Loucy (cell line): ENCODE measurements at regions not wholly inside any gene's neighbourhood (a gene's known extent, or its start where the extent isn't known, plus 50 kb on each side); places are given as distances from the start of the nearest gene placed in this dataset.

ENCODE experiments used
- H2AFZ ChIP-seq: fragments of 200-600 bp; sonication (generic); 2 replicates; pipeline ENCODE4 v1.6.0; 2016; ENCODE audit warnings: antibody characterized with exemption, mild to moderate bottlenecking, low read length, moderate library complexity
- H3F3A ChIP-seq: fragments of 200-600 bp; 2 replicates; pipeline ENCODE4 v1.6.0; 2016; ENCODE audit warnings: antibody characterized with exemption, low read depth, mild to moderate bottlenecking
- H3K27me3 ChIP-seq: fragments of 200-600 bp; sonication (generic); 2 replicates; pipeline ENCODE4 v1.6.1; 2014; ENCODE audit warnings: low read length, mild to moderate bottlenecking; ENCODE audit not compliant: insufficient read depth, poor library complexity, severe bottlenecking
- H3K36me3 ChIP-seq: fragments of 200-600 bp; sonication (generic); 2 replicates; pipeline ENCODE4 v1.6.1; 2016; ENCODE audit warnings: low read length; ENCODE audit not compliant: insufficient read depth
- H3K4me1 ChIP-seq: fragments of 200-600 bp; sonication (generic); 2 replicates; pipeline ENCODE4 v1.5.1; 2014; ENCODE audit warnings: low read length, mild to moderate bottlenecking; ENCODE audit not compliant: insufficient read depth, poor library complexity, severe bottlenecking
- H3K4me2 ChIP-seq: fragments of 200-600 bp; sonication (generic); 2 replicates; pipeline ENCODE4 v1.6.0; 2014; ENCODE audit warnings: antibody characterized with exemption, low read length, low read depth, mild to moderate bottlenecking; ENCODE audit not compliant: poor library complexity, severe bottlenecking
- H3K4me3 ChIP-seq: fragments of 200-600 bp; sonication (generic); 2 replicates; pipeline ENCODE4 v1.5.1; 2014; ENCODE audit warnings: low read length, mild to moderate bottlenecking, mixed read lengths; ENCODE audit not compliant: poor library complexity, severe bottlenecking
- H3K79me2 ChIP-seq: fragments of 200-600 bp; sonication (generic); 2 replicates; pipeline ENCODE4 v1.6.1; 2014; ENCODE audit warnings: low read length; ENCODE audit not compliant: insufficient read depth
- H3K9ac ChIP-seq: fragments of 200-600 bp; sonication (generic); 2 replicates; pipeline ENCODE4 v1.6.0; 2014; ENCODE audit warnings: mild to moderate bottlenecking, low read depth, low read length, moderate library complexity; ENCODE audit not compliant: poor library complexity, severe bottlenecking
- H3K9me2 ChIP-seq: fragments of 200-600 bp; sonication (generic); replicated peaks from 2 replicates; pipeline ENCODE4 v1.6.1; 2016; ENCODE audit warnings: low read depth, low read length, mixed read lengths
- H3K9me3 ChIP-seq: fragments of 200-600 bp; sonication (generic); 2 replicates; pipeline ENCODE4 v1.6.1; 2014; ENCODE audit warnings: mild to moderate bottlenecking, antibody characterized with exemption, low read length, low read depth; ENCODE audit not compliant: insufficient read depth
- H4K20me1 ChIP-seq: fragments of 200-600 bp; sonication (generic); 2 replicates; pipeline ENCODE4 v1.6.0; 2014; ENCODE audit warnings: antibody characterized with exemption, low read length, mild to moderate bottlenecking; ENCODE audit not compliant: insufficient read depth, poor library complexity, severe bottlenecking
- CTCF ChIP-seq: fragments of 200-600 bp; sonication (generic); conservative IDR thresholded peaks from 2 replicates; pipeline ENCODE4 v1.5.1; 2014; ENCODE audit warnings: mild to moderate bottlenecking, antibody characterized with exemption, low read length
- EZH2phosphoT487 ChIP-seq: fragments of 200-600 bp; IDR thresholded peaks from 2 replicates; pipeline ENCODE4 v1.6.1; 2018; ENCODE audit warnings: antibody characterized with exemption, mild to moderate bottlenecking, moderate library complexity, borderline replicate concordance

GRCh38 chr2:138274421-138275291, 226.9 kb upstream of the SPOPL start:
- Histone ChIP-seq H4K20me1 (no peaks in the 10 kb centered on the region), H3K9me3 (no peaks in the 10 kb centered on the region), H3K4me2 (no peak overlapping the region), H3K79me2 (no peaks in the 10 kb centered on the region), H3K9me2 (no peaks in the 10 kb centered on the region), H2AFZ (no peak overlapping the region), H3K4me1 (no peaks in the 10 kb centered on the region), H3K4me3 (no peak overlapping the region), H3F3A (no peaks in the 10 kb centered on the region), H3K9ac (no peak overlapping the region), H3K36me3 (no peaks in the 10 kb centered on the region), H3K27me3 (no peaks in the 10 kb centered on the region)
- no peak for TF ChIP-seq EZH2phosphoT487
- TF ChIP-seq CTCF = no peak

GRCh38 chr2:138275292-138275690, 226.3 kb upstream of the SPOPL start:
- H3K9ac ChIP-seq = no peak overlapping the region
- no peaks in the 10 kb centered on the region for H3K9me2 ChIP-seq
- no peaks in the 10 kb centered on the region for H3K79me2 ChIP-seq
- H3K9me3 ChIP-seq = no peaks in the 10 kb centered on the region
- no peaks in the 10 kb centered on the region for H4K20me1 ChIP-seq
- no peak overlapping the region for H3K4me2 ChIP-seq
- H3F3A ChIP-seq = no peaks in the 10 kb centered on the region
- no peak overlapping the region for H2AFZ ChIP-seq
- no peaks in the 10 kb centered on the region for H3K27me3 ChIP-seq
- H3K36me3 ChIP-seq = no peaks in the 10 kb centered on the region
- no peak overlapping the region for H3K4me3 ChIP-seq
- TF ChIP-seq CTCF (no peak), EZH2phosphoT487 (no peak)
- H3K4me1 ChIP-seq = no peaks in the 10 kb centered on the region

GRCh38 chr2:138275881-138276280, 225.7 kb upstream of the SPOPL start:
- no peak overlapping the region for H3K4me2 ChIP-seq

More at GRCh38 chr2:138275881-138276280, 225.7 kb upstream of the SPOPL start:
- H3K4me1 ChIP-seq = no peaks in the 10 kb centered on the region
- no peak overlapping the region for H3K9ac ChIP-seq
- H3K9me3 ChIP-seq = no peaks in the 10 kb centered on the region
- H3K9me2 ChIP-seq = no peaks in the 10 kb centered on the region
- no peaks in the 10 kb centered on the region for H4K20me1 ChIP-seq
- H2AFZ ChIP-seq = no peak overlapping the region
- H3K36me3 ChIP-seq = no peaks in the 10 kb centered on the region
- H3F3A ChIP-seq = no peaks in the 10 kb centered on the region
- no peaks in the 10 kb centered on the region for H3K27me3 ChIP-seq
- H3K4me3 ChIP-seq = no peak overlapping the region
- H3K79me2 ChIP-seq = no peaks in the 10 kb centered on the region
- TF ChIP-seq CTCF (no peak), EZH2phosphoT487 (no peak)
